ENCODE measurements at regions not wholly inside any gene's neighbourhood (a gene's known extent, or its start where the extent isn't known, plus 50 kb on each side); places are given as distances from the start of the nearest gene placed in this dataset.

DNA sequence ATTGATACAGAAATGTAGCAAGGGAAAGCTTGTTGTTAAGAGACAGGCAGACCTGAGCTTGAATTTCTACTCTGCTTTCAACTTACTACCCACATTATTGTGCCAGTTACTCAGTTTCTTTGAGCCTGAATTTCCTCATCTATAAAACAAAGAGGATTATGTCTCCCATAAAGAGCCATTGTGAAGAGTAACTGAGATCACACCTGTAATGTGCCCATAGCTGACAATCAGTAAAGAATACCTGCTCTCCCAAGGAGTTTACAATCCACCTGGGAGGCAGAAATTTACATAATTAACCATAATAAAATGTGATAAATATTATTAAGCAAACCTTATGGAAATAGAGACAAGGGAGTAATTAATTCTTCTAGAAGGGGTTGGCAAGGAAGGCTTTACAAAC lies 204.9 kb downstream of the EPM2A start:
- Histone ChIP-seq H3K27ac (ENCODE audit: low read depth in 1 of 2, low read length in 2 of 2) (no peak overlapping the region), H3K9ac (ENCODE audit: low read depth in 1 of 2, low read length in 2 of 2) (no peak overlapping the region), H3K9me3 (ENCODE audit: control insufficient read depth in 4 of 4, low read length in 3 of 4) (peaks cover 0 to 2% (median 0%) of the 10 kb centered on the region in 4 donors)

DNA sequence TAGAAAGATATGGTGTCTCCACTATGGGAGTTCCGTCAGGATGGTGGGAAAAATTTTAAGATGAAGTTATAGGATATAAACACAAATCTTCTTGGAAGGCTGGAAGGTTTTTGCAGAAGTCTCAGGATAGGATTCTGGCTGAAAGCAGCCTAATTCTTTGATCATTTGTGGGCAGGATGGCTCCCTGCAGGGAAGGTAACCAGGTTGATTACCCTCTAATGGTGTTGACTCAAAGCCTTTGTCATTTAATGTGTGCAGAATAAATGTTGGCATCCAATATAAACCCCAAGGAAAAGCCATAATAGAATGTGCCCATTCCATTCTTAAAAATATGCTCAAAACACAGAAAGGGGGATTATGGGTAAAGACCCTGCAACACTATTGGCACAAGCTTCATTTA lies 204.3 kb downstream of the EPM2A start:
- Histone ChIP-seq H3K27ac (ENCODE audit: low read depth in 1 of 2, low read length in 2 of 2) (no peak overlapping the region), H3K36me3 (ENCODE audit: control insufficient read depth in 4 of 4, insufficient read depth in 3 of 4, low read depth in 1 of 4, low read length in 3 of 4) (no peaks in the 10 kb centered on the region), H3K9ac (ENCODE audit: low read depth in 1 of 2, low read length in 2 of 2) (no peak overlapping the region), H3K9me3 (ENCODE audit: control insufficient read depth in 4 of 4, low read length in 3 of 4) (peaks cover 0 to under 1% (median 0%) of the 10 kb centered on the region in 4 donors), H3K27me3 (ENCODE audit: control insufficient read depth in 4 of 4, insufficient read depth in 4 of 4, low read length in 3 of 4) (no peaks in the 10 kb centered on the region), H3K4me3 (ENCODE audit: low read depth in 1 of 3, low read length in 3 of 3) (no peak overlapping the region), H3K4me1 (ENCODE audit: control insufficient read depth in 4 of 4, insufficient read depth in 4 of 4, low read length in 3 of 4) (peaks cover 0 to 1% (median 0%) of the 10 kb centered on the region in 4 donors)
- WGBS, result 53% methylated on average over 1 of the region's 1 CpG
- TF ChIP-seq, protein P1, sequence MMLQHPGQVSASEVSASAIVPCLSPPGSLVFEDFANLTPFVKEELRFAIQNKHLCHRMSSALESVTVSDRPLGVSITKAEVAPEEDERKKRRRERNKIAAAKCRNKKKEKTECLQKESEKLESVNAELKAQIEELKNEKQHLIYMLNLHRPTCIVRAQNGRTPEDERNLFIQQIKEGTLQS (IDR thresholded peaks at IDR 0.05), result no peak
- no peak for TF ChIP-seq RAD21 (IDR thresholded peaks at IDR 0.05)
- TF ChIP-seq YY1 (IDR thresholded peaks at IDR 0.05), result no peak
- no peak for TF ChIP-seq GABPA (IDR thresholded peaks at IDR 0.05 in 1 of 2, conservative IDR thresholded peaks at IDR 0.05 in 1 of 2)
- TF ChIP-seq, protein P2, sequence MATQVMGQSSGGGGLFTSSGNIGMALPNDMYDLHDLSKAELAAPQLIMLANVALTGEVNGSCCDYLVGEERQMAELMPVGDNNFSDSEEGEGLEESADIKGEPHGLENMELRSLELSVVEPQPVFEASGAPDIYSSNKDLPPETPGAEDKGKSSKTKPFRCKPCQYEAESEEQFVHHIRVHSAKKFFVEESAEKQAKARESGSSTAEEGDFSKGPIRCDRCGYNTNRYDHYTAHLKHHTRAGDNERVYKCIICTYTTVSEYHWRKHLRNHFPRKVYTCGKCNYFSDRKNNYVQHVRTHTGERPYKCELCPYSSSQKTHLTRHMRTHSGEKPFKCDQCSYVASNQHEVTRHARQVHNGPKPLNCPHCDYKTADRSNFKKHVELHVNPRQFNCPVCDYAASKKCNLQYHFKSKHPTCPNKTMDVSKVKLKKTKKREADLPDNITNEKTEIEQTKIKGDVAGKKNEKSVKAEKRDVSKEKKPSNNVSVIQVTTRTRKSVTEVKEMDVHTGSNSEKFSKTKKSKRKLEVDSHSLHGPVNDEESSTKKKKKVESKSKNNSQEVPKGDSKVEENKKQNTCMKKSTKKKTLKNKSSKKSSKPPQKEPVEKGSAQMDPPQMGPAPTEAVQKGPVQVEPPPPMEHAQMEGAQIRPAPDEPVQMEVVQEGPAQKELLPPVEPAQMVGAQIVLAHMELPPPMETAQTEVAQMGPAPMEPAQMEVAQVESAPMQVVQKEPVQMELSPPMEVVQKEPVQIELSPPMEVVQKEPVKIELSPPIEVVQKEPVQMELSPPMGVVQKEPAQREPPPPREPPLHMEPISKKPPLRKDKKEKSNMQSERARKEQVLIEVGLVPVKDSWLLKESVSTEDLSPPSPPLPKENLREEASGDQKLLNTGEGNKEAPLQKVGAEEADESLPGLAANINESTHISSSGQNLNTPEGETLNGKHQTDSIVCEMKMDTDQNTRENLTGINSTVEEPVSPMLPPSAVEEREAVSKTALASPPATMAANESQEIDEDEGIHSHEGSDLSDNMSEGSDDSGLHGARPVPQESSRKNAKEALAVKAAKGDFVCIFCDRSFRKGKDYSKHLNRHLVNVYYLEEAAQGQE (IDR thresholded peaks at IDR 0.05), result no peak
- TF ChIP-seq, protein P3, sequence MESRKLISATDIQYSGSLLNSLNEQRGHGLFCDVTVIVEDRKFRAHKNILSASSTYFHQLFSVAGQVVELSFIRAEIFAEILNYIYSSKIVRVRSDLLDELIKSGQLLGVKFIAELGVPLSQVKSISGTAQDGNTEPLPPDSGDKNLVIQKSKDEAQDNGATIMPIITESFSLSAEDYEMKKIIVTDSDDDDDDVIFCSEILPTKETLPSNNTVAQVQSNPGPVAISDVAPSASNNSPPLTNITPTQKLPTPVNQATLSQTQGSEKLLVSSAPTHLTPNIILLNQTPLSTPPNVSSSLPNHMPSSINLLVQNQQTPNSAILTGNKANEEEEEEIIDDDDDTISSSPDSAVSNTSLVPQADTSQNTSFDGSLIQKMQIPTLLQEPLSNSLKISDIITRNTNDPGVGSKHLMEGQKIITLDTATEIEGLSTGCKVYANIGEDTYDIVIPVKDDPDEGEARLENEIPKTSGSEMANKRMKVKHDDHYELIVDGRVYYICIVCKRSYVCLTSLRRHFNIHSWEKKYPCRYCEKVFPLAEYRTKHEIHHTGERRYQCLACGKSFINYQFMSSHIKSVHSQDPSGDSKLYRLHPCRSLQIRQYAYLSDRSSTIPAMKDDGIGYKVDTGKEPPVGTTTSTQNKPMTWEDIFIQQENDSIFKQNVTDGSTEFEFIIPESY (IDR thresholded peaks at IDR 0.05), result no peak
- no peak for TF ChIP-seq HNF4G (IDR thresholded peaks at IDR 0.05)
- TF ChIP-seq, protein P4, sequence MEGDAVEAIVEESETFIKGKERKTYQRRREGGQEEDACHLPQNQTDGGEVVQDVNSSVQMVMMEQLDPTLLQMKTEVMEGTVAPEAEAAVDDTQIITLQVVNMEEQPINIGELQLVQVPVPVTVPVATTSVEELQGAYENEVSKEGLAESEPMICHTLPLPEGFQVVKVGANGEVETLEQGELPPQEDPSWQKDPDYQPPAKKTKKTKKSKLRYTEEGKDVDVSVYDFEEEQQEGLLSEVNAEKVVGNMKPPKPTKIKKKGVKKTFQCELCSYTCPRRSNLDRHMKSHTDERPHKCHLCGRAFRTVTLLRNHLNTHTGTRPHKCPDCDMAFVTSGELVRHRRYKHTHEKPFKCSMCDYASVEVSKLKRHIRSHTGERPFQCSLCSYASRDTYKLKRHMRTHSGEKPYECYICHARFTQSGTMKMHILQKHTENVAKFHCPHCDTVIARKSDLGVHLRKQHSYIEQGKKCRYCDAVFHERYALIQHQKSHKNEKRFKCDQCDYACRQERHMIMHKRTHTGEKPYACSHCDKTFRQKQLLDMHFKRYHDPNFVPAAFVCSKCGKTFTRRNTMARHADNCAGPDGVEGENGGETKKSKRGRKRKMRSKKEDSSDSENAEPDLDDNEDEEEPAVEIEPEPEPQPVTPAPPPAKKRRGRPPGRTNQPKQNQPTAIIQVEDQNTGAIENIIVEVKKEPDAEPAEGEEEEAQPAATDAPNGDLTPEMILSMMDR (IDR thresholded peaks at IDR 0.05; ENCODE audit: low read depth, low read length, missing input control), result no peak
- TF ChIP-seq SP1 (IDR thresholded peaks at IDR 0.05), result no peak
- no peak for TF ChIP-seq JUND (IDR thresholded peaks at IDR 0.05)
- TF ChIP-seq EGR1 (IDR thresholded peaks at IDR 0.05; ENCODE audit: low read depth in 2 of 2), result no peak
- no peak for TF ChIP-seq NR2F2 (IDR thresholded peaks at IDR 0.05)
- TF ChIP-seq FOXA2 (IDR thresholded peaks at IDR 0.05), result no peak
- TF ChIP-seq FOXA1 (IDR thresholded peaks at IDR 0.05), result no peak
- TF ChIP-seq HNF4A (conservative IDR thresholded peaks at IDR 0.05), result no peak
- TF ChIP-seq RXRA (IDR thresholded peaks at IDR 0.05), result no peak
- TF ChIP-seq TAF1 (conservative IDR thresholded peaks at IDR 0.05), result no peak
- TF ChIP-seq, protein P5, sequence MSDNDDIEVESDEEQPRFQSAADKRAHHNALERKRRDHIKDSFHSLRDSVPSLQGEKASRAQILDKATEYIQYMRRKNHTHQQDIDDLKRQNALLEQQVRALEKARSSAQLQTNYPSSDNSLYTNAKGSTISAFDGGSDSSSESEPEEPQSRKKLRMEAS (IDR thresholded peaks at IDR 0.05), result no peak
- DNase-seq (ENCODE audit: low spot score), result no peak

More for the DNA sequence above, 204.9 kb downstream of the EPM2A start:
- Histone ChIP-seq H3K27me3 (ENCODE audit: control insufficient read depth in 4 of 4, insufficient read depth in 4 of 4, low read length in 3 of 4) (no peaks in the 10 kb centered on the region), H3K4me1 (ENCODE audit: control insufficient read depth in 4 of 4, insufficient read depth in 4 of 4, low read length in 3 of 4) (peaks cover 0 to 1% (median 0%) of the 10 kb centered on the region in 4 donors), H3K36me3 (ENCODE audit: control insufficient read depth in 4 of 4, insufficient read depth in 3 of 4, low read depth in 1 of 4, low read length in 3 of 4) (no peaks in the 10 kb centered on the region), H3K4me3 (ENCODE audit: low read depth in 1 of 3, low read length in 3 of 3) (no peak overlapping the region)
- TF ChIP-seq HNF4G (IDR thresholded peaks at IDR 0.05) (no peak), TAF1 (conservative IDR thresholded peaks at IDR 0.05) (no peak), GABPA (IDR thresholded peaks at IDR 0.05 in 1 of 2, conservative IDR thresholded peaks at IDR 0.05 in 1 of 2) (no peak), JUND (IDR thresholded peaks at IDR 0.05) (no peak)
- no peak for DNase-seq (ENCODE audit: low spot score)

All from liver (tissue), 8 donors.